Neural progenitor cell (in vitro differentiated cells): ENCODE measurements at regions not wholly inside any gene's neighbourhood (a gene's known extent, or its start where the extent isn't known, plus 50 kb on each side); places are given as distances from the start of the nearest gene placed in this dataset.
A peak's percentile ranks its signal among the peaks of the same experiment; 100 is the strongest.

Source experiments
- DNase-seq: peaks from one replicate; pipeline ENCODE4 v3.0.0-alpha.2; 2016; ENCODE audit warnings: low spot score
- H2AFZ ChIP-seq: fragments of 200-600 bp; sonication (generic); replicated peaks from 2 replicates; pipeline ENCODE4 v1.6.1; 2016; ENCODE audit warnings: antibody characterized with exemption
- H3F3A ChIP-seq: fragments of 200-600 bp; sonication (generic); 2 replicates; pipeline ENCODE4 v1.6.1; 2016; ENCODE audit warnings: antibody characterized with exemption, low read depth
- H3K27ac ChIP-seq: fragments of 200-600 bp; sonication (generic); 2 replicates; pipeline ENCODE4 v1.5.1; 2016; ENCODE audit warnings: mild to moderate bottlenecking
- H3K27me3 ChIP-seq: fragments of 200-600 bp; sonication (generic); 2 replicates; pipeline ENCODE4 v1.6.1; 2016; ENCODE audit warnings: mild to moderate bottlenecking, moderate library complexity
- H3K36me3 ChIP-seq: fragments of 200-600 bp; sonication (generic); 2 replicates; pipeline ENCODE4 v1.5.1; 2016
- H3K4me1 ChIP-seq: fragments of 200-600 bp; sonication (generic); 2 replicates; pipeline ENCODE4 v1.6.1; 2016; ENCODE audit warnings: mixed run types
- H3K4me2 ChIP-seq: fragments of 200-600 bp; sonication (generic); 2 replicates; pipeline ENCODE4 v1.6.1; 2016
- H3K4me3 ChIP-seq: fragments of 200-600 bp; sonication (generic); 2 replicates; pipeline ENCODE4 v1.5.1; 2016
- H3K79me2 ChIP-seq: fragments of 200-600 bp; sonication (generic); 2 replicates; pipeline ENCODE4 v1.6.1; 2016; ENCODE audit warnings: low read depth
- H3K9ac ChIP-seq: fragments of 200-600 bp; sonication (generic); 2 replicates; pipeline ENCODE4 v1.6.1; 2016
- H3K9me3 ChIP-seq: fragments of 200-600 bp; sonication (generic); 2 replicates; pipeline ENCODE4 v1.5.1; 2016; ENCODE audit warnings: low read depth
- H4K20me1 ChIP-seq: fragments of 200-600 bp; sonication (generic); 2 replicates; pipeline ENCODE4 v1.6.1; 2016; ENCODE audit warnings: low read depth
- H3K27ac Mint-ChIP-seq: 3 replicates; pipeline ENCODE4 v1.8.0; 2021; ENCODE audit warnings: mixed read lengths
- H3K27me3 Mint-ChIP-seq: 2 replicates; pipeline ENCODE4 v1.8.0; 2022; ENCODE audit warnings: low read depth, mild to moderate bottlenecking, inconsistent platforms, moderate library complexity, mixed read lengths; ENCODE audit not compliant: insufficient read depth
- H3K36me3 Mint-ChIP-seq: 3 replicates; pipeline ENCODE4 v1.8.0; 2021; ENCODE audit warnings: mixed read lengths
- H3K4me1 Mint-ChIP-seq: 3 replicates; pipeline ENCODE4 v1.8.0; 2021; ENCODE audit warnings: mixed read lengths
- H3K4me3 Mint-ChIP-seq: 3 replicates; pipeline ENCODE4 v1.8.0; 2021; ENCODE audit warnings: mild to moderate bottlenecking, moderate library complexity, mixed read lengths
- H3K9me3 Mint-ChIP-seq: 3 replicates; pipeline ENCODE4 v1.8.0; 2020; ENCODE audit warnings: mixed read lengths
- CTCF ChIP-seq: fragments of 200-600 bp; sonication (generic); IDR thresholded peaks from 2 replicates; pipeline ENCODE4 v1.5.1; 2017; ENCODE audit warnings: antibody characterized with exemption, mild to moderate bottlenecking
- EZH2 ChIP-seq: fragments of 200-600 bp; sonication (generic); IDR thresholded peaks from 2 replicates; pipeline ENCODE4 v1.6.1; 2017; ENCODE audit warnings: antibody characterized with exemption, mild to moderate bottlenecking, moderate library complexity
- EZH2phosphoT487 ChIP-seq: fragments of 200-600 bp; sonication (generic); IDR thresholded peaks from 2 replicates; pipeline ENCODE4 v1.6.1; 2017; ENCODE audit warnings: antibody characterized with exemption

- Mint-ChIP-seq H3K27ac (no peak overlapping the region), H3K9me3 (peaks cover 2% of the 10 kb centered on the region), H3K27me3 (no peaks in the 10 kb centered on the region), H3K4me3 (no peak overlapping the region), H3K4me1 (no peaks in the 10 kb centered on the region), H3K36me3 (no peaks in the 10 kb centered on the region)
- H3K9me3 ChIP-seq: no peaks in the 10 kb centered on the region
- no peak overlapping the region for H3K27ac ChIP-seq
- no peaks in the 10 kb centered on the region for H3K4me1 ChIP-seq
- no peak for DNase-seq
- H3F3A ChIP-seq: peaks cover 5% of the 10 kb centered on the region
- no peaks in the 10 kb centered on the region for H3K27me3 ChIP-seq
- H3K9ac ChIP-seq: no peak overlapping the region
- H4K20me1 ChIP-seq: no peaks in the 10 kb centered on the region
- no peak overlapping the region for H3K4me3 ChIP-seq
- H3K4me2 ChIP-seq: no peak overlapping the region
- H3K79me2 ChIP-seq: no peaks in the 10 kb centered on the region
- H2AFZ ChIP-seq: no peak overlapping the region
- H3K36me3 ChIP-seq: no peaks in the 10 kb centered on the region
- TF ChIP-seq CTCF (no peak), EZH2 (no peak), EZH2phosphoT487 (no peak)
Observed at GRCh38 chr6:56324396-56324795, 77.0 kb upstream of the COL21A1 start.

- H3K9ac ChIP-seq: no peak overlapping the region
- peaks cover 2% of the 10 kb centered on the region for H3K9me3 Mint-ChIP-seq
- H3K27me3 Mint-ChIP-seq: no peaks in the 10 kb centered on the region
- TF ChIP-seq EZH2 (no peak), CTCF (no peak), EZH2phosphoT487 (no peak)
- DNase-seq: no peak
- H3K36me3 ChIP-seq: no peaks in the 10 kb centered on the region
- no peak overlapping the region for H3K27ac ChIP-seq
- H4K20me1 ChIP-seq: no peaks in the 10 kb centered on the region
- H3K4me3 ChIP-seq: no peak overlapping the region
- H3K4me2 ChIP-seq: no peak overlapping the region
- no peaks in the 10 kb centered on the region for H3K79me2 ChIP-seq
- no peaks in the 10 kb centered on the region for H3K4me1 Mint-ChIP-seq
- H3K4me3 Mint-ChIP-seq: no peak overlapping the region
- no peak overlapping the region for H3K27ac Mint-ChIP-seq
- no peaks in the 10 kb centered on the region for H3K4me1 ChIP-seq
- H3F3A ChIP-seq: no peaks in the 10 kb centered on the region
- no peak overlapping the region for H2AFZ ChIP-seq
- H3K27me3 ChIP-seq: peaks cover 8% of the 10 kb centered on the region
- H3K36me3 Mint-ChIP-seq: no peaks in the 10 kb centered on the region
- no peaks in the 10 kb centered on the region for H3K9me3 ChIP-seq
Observed at GRCh38 chr6:56318851-56319250, 71.5 kb upstream of the COL21A1 start.

GRCh38 chr6:56314683-56315523 lies 67.5 kb upstream of the COL21A1 start:
- no peaks in the 10 kb centered on the region for H3K79me2 ChIP-seq
- H3K27me3 ChIP-seq: peaks cover 8% of the 10 kb centered on the region
- no peak overlapping the region for H2AFZ ChIP-seq
- H3K4me2 ChIP-seq: no peak overlapping the region
- H3K27me3 Mint-ChIP-seq: no peaks in the 10 kb centered on the region
- no peaks in the 10 kb centered on the region for H3K36me3 ChIP-seq
- no peak overlapping the region for H3K4me3 Mint-ChIP-seq
- H3K4me3 ChIP-seq: no peak overlapping the region
- H3K27ac Mint-ChIP-seq: no peak overlapping the region
- peak; percentile 92 for TF ChIP-seq CTCF
- TF ChIP-seq EZH2: peak; percentile 53
- no peak for TF ChIP-seq EZH2phosphoT487
- no peaks in the 10 kb centered on the region for H3F3A ChIP-seq
- H3K36me3 Mint-ChIP-seq: no peaks in the 10 kb centered on the region
- no peaks in the 10 kb centered on the region for H4K20me1 ChIP-seq
- DNase-seq: peak; percentile 58
- no peaks in the 10 kb centered on the region for H3K9me3 ChIP-seq
- no peak overlapping the region for H3K27ac ChIP-seq
- no peaks in the 10 kb centered on the region for H3K4me1 ChIP-seq
- H3K9ac ChIP-seq: no peak overlapping the region
- H3K9me3 Mint-ChIP-seq: no peaks in the 10 kb centered on the region
- no peaks in the 10 kb centered on the region for H3K4me1 Mint-ChIP-seq
